Esophagus muscularis mucosa (tissue), 4 donors: ENCODE measurements at regions not wholly inside any gene's neighbourhood (a gene's known extent, or its start where the extent isn't known, plus 50 kb on each side); places are given as distances from the start of the nearest gene placed in this dataset.

Source experiments
- DNase-seq: peaks from one replicate; pipeline ENCODE4 v3.0.0-alpha.2; 2017; ENCODE audit errors: extremely low spot score
- H3K27ac ChIP-seq, 4 donors: fragments of 200-600 bp; sonication (generic); replicated peaks in 1 of 4; 1 replicate in 3 of 4; 2 replicates in 1 of 4; pipeline ENCODE4 v1.5.1; 2016 to 2019; ENCODE audit warnings: mild to moderate bottlenecking in 1 of 4
- H3K27me3 ChIP-seq, 4 donors: fragments of 200-600 bp; sonication (generic); one replicate each; pipeline versions ENCODE4 v1.5.1 to v1.6.0; 2016 to 2019
- H3K36me3 ChIP-seq, 4 donors: fragments of 200-600 bp; sonication (generic); one replicate each; pipeline ENCODE4 v1.5.1; 2016 to 2019
- H3K4me1 ChIP-seq, 4 donors: fragments of 200-600 bp; sonication (generic); one replicate each; pipeline ENCODE4 v1.5.1; 2016 to 2019
- H3K4me3 ChIP-seq, 4 donors: fragments of 200-600 bp; sonication (generic); 1 replicate in 2 of 4; 2 replicates in 2 of 4; pipeline ENCODE4 v1.5.1; 2016 to 2019; ENCODE audit warnings: mild to moderate bottlenecking in 4 of 4, moderate library complexity in 1 of 4
- H3K9me3 ChIP-seq, 4 donors: fragments of 200-600 bp; sonication (generic); 1 replicate in 3 of 4; 2 replicates in 1 of 4; pipeline ENCODE4 v1.5.1; 2016 to 2019
- CTCF ChIP-seq, 3 experiments: fragments of 200-600 bp in 2 of 3; fragments of 450-650 bp in 1 of 3; sonication (generic) in 2 of 3; IDR thresholded peaks; one replicate each; pipeline ENCODE4 v1.5.1; 2017 to 2019; ENCODE audit warnings: antibody characterized with exemption in 3 of 3, mild to moderate bottlenecking in 2 of 3, moderate library complexity in 1 of 3
- EP300 ChIP-seq: sonication (generic); formaldehyde crosslinking; IDR thresholded peaks from one replicate; pipeline ENCODE4 v1.6.1; 2017; ENCODE audit warnings: antibody characterized with exemption
- POLR2A ChIP-seq: fragments of 450-650 bp; IDR thresholded peaks from one replicate; pipeline ENCODE4 v1.6.1; 2017; ENCODE audit warnings: antibody characterized with exemption, moderate library complexity, mild to moderate bottlenecking, low read depth
- POLR2AphosphoS5 ChIP-seq, 2 donors: sonication (generic); formaldehyde crosslinking; IDR thresholded peaks; one replicate each; pipeline ENCODE4 v1.6.1; 2017; ENCODE audit warnings: antibody characterized with exemption in 2 of 2
- WGBS: methylation state at CpG from one replicate; pipeline ENCODE4 v1.1.5; 2018; 5-methylcytosine and 5-hydroxymethylcytosine counted together
- intact Hi-C: fragments of 100-400 bp; cut with DNase I; formaldehyde crosslinking; loops from one replicate; pipeline ENCODE4 v1.15.1; 2023

GRCh38 chr11:116229236-116229970 is 543.4 kb downstream of the BUD13 start:
- Histone ChIP-seq H3K9me3 (no peaks in the 10 kb centered on the region), H3K36me3 (no peaks in the 10 kb centered on the region), H3K4me3 (no peak overlapping the region), H3K27me3 (peaks cover 0 to 21% (median 0%) of the 10 kb centered on the region in 4 donors), H3K4me1 (peaks cover 0 to 8% (median 3%) of the 10 kb centered on the region in 4 donors), H3K27ac (no peak overlapping the region)
- no peak for TF ChIP-seq EP300
- TF ChIP-seq POLR2A, result no peak
- TF ChIP-seq CTCF (IDR thresholded peaks at IDR 0.05), result no peak
- TF ChIP-seq POLR2AphosphoS5 (IDR thresholded peaks at IDR 0.05), result no peak
- DNase-seq, result no peak
- WGBS, result 70% methylated on average over 9 of the region's 9 CpGs
- intact Hi-C loops, result no loop called here

- H3K4me1 ChIP-seq, result peaks cover 0 to 6% (median 2%) of the 10 kb centered on the region in 4 donors
- no peaks in the 10 kb centered on the region for H3K9me3 ChIP-seq
- H3K4me3 ChIP-seq, result no peak overlapping the region
- peaks cover 0 to 21% (median 0%) of the 10 kb centered on the region in 4 donors for H3K27me3 ChIP-seq
- H3K36me3 ChIP-seq, result no peaks in the 10 kb centered on the region
- H3K27ac ChIP-seq, result no peak overlapping the region
- WGBS, result 96% methylated on average over 3 of the region's 3 CpGs
- no peak for DNase-seq
- intact Hi-C loops, result no loop called here
- TF ChIP-seq POLR2AphosphoS5 (IDR thresholded peaks at IDR 0.05), result no peak
- no peak for TF ChIP-seq EP300
- TF ChIP-seq POLR2A, result no peak
- TF ChIP-seq CTCF (IDR thresholded peaks at IDR 0.05), result no peak
These were observed 546.1 kb downstream of the BUD13 start for GRCh38 chr11:116226731-116227130.

DNA sequence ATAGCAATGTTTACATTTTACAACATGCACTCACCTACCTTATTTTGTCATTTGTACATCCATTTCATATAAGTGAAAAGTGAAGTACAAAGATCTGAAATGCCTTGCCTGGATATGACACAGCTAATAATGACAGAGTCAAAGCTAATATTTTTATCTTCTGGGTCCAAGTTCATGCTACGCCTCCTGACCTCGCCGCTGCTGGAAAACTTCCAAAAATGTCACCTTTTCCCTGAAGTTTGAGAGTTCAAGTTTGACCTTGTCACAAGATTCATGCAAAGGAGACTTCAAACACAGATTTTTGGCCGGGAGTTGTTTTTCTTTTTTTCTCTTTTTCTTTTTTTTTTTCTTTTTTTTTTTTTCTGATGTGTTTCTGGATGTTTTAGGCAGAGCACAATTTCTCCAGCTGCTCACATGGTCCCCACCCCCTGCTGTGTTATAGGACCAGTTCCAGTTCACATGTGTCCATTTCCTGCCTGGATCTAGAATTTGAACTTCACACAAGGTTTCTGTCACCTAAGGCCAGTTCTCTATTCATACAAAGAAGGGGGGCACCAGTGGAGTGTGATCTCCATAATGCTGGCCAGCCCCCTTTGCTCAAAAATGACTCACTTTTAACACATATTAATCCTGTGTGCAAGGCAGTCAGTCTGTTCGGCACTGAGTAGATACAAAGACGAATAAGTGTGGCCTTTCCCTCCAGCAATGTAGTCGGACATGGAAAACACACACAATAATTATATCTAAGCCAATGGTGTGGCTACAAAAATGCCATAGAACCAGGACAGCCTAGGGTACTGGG is 546.8 kb downstream of the BUD13 start:
- WGBS, result 61% methylated on average over 7 of the region's 7 CpGs
- no peak overlapping the region for H3K27ac ChIP-seq
- DNase-seq, result no peak
- TF ChIP-seq CTCF (IDR thresholded peaks at IDR 0.05), result no peak
- TF ChIP-seq POLR2A, result no peak
- no peak for TF ChIP-seq POLR2AphosphoS5 (IDR thresholded peaks at IDR 0.05)
- TF ChIP-seq EP300, result no peak
- H3K4me3 ChIP-seq, result no peak overlapping the region
- peaks cover 0 to 6% (median 2%) of the 10 kb centered on the region in 4 donors for H3K4me1 ChIP-seq
- intact Hi-C loops, result no loop called here
- no peaks in the 10 kb centered on the region for H3K9me3 ChIP-seq
- no peaks in the 10 kb centered on the region for H3K36me3 ChIP-seq
- peaks cover 0 to 21% (median 0%) of the 10 kb centered on the region in 4 donors for H3K27me3 ChIP-seq

GRCh38 chr11:116225236-116225635 is 547.6 kb downstream of the BUD13 start:
- no peaks in the 10 kb centered on the region for H3K36me3 ChIP-seq
- H3K4me3 ChIP-seq, result no peak overlapping the region
- H3K27me3 ChIP-seq, result peaks cover 0 to 21% (median 0%) of the 10 kb centered on the region in 4 donors
- no peaks in the 10 kb centered on the region for H3K9me3 ChIP-seq
- intact Hi-C loops, result no loop called here
- H3K4me1 ChIP-seq, result peaks cover 0 to 6% (median 2%) of the 10 kb centered on the region in 4 donors
- no peak for DNase-seq
- no peak overlapping the region for H3K27ac ChIP-seq
- WGBS, result 82% methylated on average over 6 of the region's 6 CpGs
- TF ChIP-seq CTCF (IDR thresholded peaks at IDR 0.05), result no peak
- no peak for TF ChIP-seq POLR2A
- no peak for TF ChIP-seq EP300
- TF ChIP-seq POLR2AphosphoS5 (IDR thresholded peaks at IDR 0.05), result no peak
